ENCODE measurements at regions not wholly inside any gene's neighbourhood (a gene's known extent, or its start where the extent isn't known, plus 50 kb on each side); places are given as distances from the start of the nearest gene placed in this dataset.
"Not testable (repeated sequence)": the region's sequence is repeated elsewhere in the genome, so short reads cannot be mapped to it uniquely, and the experiment has no call there.

DNA sequence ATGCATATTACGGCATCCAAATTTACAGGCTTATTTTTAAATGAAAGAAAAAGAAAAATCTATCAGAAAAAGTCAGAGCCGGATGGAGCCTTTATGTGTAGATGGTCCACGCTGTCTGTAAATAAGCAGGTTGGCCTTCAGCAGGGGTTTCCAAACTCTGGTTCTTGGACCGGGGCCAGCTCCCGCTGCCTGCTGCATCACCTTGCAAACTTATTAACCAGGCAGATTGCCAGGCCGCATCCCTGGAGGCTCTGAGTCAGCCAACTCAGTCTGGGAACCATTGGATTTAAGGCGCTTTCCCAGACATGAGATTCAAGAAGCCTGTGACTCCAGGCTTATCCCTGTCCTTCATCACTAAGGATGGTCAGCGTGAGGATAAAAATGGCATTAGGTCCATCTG, 212.4 kb downstream of the OPA1 start:
- DNase-seq: no peak

- DNase-seq: no peak
These were observed 215.3 kb downstream of the OPA1 start for GRCh38 chr3:193808317-193808716.

GRCh38 chr3:193809106-193809505, 216.1 kb downstream of the OPA1 start:
- no peak for DNase-seq

DNA sequence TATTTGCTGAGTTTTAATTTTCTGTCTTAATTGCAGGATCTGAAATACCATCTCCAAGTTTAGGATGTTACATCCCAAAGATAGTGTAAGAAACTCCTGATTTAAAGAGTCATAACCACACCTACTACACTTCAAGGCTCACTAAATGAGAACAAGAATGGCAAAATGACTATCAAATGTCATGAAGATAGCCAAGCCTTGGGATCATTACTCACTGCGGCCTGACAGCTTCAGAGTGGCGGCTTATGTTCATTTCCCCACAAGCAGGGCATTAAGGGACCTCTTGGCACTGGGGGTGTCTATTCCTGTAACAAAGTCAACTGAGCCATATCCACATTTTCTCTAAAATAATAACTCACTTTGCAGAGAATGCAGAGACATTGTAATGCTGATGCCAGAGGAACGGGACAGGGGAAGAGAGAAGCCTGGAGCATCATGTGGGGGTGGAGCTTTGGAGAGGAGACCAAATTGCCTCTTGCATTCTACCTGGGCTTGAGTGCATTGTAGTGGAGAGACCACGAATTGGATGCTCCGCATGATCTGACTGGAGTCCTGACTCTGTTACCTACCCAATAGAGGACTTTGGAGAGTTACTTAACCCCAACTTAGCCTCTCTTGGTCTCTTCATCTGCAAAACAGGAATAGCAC, 219.2 kb downstream of the OPA1 start:
- no peak for DNase-seq

DNA sequence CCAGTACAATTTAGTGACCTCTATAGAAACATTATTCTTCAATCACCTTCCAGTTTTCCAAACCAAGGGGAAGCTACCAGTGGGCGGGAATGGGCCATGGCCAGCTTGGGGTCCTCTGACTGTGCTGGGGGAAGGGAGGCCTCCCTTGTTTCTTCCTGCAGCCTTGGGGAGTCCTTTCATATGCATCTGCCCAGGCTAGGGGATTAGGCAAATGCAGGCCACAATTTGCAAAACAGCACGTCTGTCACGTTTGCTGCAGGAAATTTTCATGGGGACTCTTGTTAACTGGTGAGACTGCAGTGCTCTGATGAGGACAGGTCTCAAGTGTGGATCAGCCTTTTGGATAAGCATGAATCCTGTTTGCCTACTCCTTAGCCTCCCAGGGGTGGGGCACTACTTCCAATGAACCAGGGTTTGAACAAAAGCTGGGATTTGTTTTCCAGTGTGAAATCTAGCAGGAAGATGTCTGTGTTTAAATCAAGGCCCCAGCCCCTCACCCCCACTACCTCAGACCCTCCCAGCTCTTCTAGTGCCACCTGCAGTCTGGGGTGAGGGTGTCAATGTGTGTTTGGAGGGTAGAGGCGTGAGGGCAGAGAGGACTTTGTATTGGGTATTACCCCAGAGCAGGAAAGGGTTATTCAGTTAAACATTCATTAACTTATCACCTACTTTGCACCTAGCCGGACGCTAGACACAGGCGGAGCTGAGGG, 219.9 kb downstream of the OPA1 start:
- DNase-seq: no peak

DNA sequence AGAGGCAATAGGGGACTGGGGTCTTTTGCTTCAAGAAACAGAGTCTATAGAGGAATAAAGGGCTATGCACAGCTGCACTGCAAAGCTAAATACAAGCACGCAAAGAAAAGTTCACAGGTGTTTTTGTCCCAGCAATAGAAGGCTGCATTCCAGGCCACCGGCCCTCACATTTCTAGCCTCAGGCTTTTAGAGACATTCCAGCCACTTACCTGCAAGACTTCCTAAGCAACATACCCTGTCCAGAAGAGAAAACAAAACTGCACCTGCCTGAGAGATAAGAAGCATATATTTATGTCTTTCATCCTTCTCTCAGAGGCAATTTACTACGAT, 220.5 kb downstream of the OPA1 start:
- no peak for DNase-seq

DNA sequence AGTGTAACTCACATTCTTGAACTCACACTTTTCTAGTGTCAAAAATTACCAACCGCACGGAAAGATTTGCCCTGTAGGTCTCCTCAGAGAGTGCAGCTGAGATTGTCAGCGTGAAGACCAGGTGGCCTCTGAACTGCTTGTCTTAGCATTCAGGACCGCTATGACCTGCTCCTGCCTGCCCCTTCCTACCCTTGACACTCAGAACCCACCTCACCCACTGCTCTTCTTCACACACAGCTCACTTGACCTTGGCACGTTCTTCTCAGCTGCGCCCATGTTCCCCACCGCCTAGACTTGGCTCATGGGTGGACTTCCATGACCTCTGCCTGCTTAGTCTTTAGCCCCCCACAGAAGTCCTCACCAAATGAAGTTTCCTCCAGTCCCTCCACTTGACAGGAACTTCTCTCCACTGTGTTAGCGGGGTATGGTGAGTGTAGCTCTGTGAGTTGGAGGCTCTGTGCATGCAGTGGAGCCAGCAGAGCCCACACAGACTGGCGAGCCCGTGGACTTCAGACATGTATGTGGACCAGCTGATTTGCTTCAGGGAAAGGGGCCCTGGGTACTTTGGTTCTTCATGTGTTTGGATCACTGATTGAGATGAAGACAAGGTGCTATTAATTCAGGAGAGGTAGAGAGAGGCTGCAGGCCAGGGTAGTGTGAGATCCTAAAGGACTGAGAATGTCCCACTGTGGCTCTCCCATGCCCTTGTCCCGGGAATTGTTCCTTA, 221.3 kb downstream of the OPA1 start:
- no peak for DNase-seq

- no peak for DNase-seq
These were observed 222.4 kb downstream of the OPA1 start for GRCh38 chr3:193815246-193816027.

- no peak for DNase-seq
These were observed 223.0 kb downstream of the OPA1 start for GRCh38 chr3:193816028-193816395.

DNA sequence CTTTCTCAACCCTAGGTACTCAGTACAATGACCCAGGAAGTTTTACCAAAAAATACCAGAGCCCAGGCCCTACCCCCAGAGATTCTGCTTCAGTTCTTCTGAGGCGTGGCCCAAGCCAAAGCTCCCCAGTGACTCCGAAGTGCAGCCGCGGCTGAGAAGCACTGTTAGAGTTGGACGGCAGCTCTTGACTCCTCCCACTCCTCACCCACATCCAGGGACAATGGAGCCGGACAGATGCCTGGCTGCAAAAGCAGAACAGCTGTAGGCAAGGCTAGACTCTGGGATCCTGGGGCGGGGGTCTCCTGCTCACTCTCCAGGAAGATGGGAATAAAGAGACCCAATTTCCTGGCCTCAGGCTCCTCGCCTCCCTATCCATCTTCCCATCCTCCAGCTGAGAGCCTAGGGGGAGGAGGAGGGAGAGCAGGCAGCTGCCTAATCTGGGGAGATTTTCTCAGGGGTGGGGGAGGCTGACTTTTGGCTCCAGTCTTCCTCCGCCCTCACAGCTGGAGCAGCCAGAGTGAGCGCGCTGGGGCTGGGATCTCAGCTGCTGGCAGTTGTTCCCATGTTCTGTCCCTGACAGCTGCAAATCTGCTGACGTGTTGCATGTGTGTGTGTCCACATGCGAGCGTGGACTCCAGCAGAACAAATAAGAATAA, 223.8 kb downstream of the OPA1 start:
- no peak for DNase-seq

GRCh38 chr3:193819117-193820010, 226.4 kb downstream of the OPA1 start:
- no peak for DNase-seq

DNA sequence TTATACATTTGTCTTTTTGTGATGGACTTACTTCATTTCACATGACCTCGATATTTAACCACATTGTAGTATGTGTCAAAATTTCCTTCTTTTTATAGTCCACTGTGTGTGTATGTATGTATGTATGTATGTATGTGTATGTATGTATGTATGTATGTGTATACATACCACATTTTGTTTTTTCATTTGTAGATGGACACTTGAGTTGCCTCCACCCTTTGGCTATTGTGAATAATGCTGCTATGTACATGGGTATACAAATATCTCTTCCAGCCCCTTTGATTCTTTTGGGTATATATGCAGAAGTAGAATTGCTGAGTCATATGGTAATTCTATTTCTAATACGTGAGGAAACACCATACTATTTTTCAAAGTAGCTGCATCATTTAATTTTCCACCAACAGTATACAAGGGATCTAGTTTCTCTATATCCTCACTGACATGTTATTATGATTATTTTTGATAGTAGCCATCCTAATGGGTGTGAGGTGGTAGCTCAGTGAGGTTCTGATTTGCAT, 228.2 kb downstream of the OPA1 start:
- DNase-seq: no peak

DNA sequence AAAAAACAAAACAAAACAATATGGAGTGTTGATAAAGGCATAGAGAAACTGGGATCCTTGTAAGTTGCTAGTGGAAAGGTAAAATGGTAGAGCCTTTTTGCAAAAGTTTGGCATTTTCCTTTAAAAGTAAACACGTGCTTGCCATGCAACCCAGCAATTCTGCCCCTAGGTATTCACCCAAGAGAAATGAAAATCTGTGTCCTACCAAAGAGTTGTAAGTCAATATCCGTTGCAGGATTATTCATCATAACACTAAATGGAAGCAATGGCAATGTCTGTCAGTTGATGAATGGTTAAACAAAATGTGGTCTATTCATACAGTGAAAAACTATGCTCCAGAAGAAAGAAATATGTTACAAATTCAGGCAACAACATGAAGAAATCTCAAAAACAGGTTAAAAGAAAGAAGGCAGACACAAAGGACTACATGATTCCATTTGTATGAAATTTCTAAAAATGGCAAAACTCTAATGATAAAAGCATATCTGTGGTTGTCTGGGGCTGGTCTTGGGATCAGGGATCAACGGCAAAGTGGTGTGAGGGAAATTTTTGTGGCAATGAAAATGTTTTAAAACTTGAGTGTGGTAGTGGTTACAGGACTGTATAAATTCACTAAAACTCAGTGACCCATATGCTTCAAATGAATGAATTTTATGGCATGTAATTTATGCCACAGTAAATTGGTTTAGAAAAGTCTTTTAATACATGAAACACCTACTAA, 229.6 kb downstream of the OPA1 start:
- DNase-seq: no peak

GRCh38 chr3:193823213-193823605, 230.2 kb downstream of the OPA1 start:
- DNase-seq: not testable (repeated sequence)

DNA sequence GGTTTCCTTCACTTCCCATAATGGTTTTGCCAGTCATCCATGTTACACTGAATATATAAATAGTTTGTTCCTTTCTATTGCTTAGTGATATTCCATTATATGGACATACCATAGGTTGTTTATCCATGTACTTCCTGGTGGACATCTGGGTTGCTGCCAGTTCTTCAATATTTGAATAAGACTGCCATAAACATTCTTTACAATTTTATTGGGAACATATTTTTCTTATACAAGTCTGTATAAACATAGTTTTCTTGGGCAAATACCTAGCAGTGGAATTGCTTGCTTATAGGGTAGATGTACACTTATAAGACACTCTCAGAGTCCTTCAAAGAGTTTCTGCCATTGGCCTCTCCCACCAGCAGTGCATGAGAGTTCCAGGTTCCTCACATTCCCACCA, 231.4 kb downstream of the OPA1 start:
- DNase-seq: no peak

- no peak for DNase-seq
These were observed 232.6 kb downstream of the OPA1 start for GRCh38 chr3:193825617-193826016.

- DNase-seq: no peak
These were observed 233.3 kb downstream of the OPA1 start for GRCh38 chr3:193826159-193826795.

- no peak for DNase-seq
These were observed 234.1 kb downstream of the OPA1 start for GRCh38 chr3:193827040-193827669.

GRCh38 chr3:193827871-193828270, 234.9 kb downstream of the OPA1 start:
- DNase-seq: no peak

DNA sequence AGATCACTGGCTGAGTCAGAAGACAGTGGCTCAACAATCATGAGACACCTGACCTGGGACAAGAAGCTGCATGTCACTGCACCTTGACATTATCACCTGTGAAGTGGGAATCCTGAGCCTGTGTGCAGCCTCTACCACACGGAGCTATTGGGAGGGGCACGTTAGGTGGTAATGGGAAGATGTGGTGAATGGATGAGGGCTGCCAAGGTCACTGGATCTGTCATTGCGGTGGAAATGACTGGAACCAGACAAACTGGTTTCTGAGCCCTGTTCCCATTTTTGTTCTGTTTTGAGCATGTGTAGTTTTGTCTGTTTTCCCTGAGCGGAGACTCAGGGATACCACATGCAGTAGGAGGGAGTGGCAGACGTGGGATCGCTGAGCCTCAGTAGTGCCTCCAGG, 235.5 kb downstream of the OPA1 start:
- DNase-seq: no peak
